HG02610 (cell line): ENCODE measurements at regions not wholly inside any gene's neighbourhood (a gene's known extent, or its start where the extent isn't known, plus 50 kb on each side); places are given as distances from the start of the nearest gene placed in this dataset.
"Not testable (repeated sequence)": the region's sequence is repeated elsewhere in the genome, so short reads cannot be mapped to it uniquely, and the experiment has no call there.

Source experiments
- ATAC-seq: cut with Tn5 transposase; IDR thresholded peaks from one replicate; pipeline ENCODE4 v1.9.1; 2021; ENCODE audit warnings: mild to moderate bottlenecking, moderate library complexity; ENCODE audit not compliant: unreplicated experiment

GRCh38 chr11:103716363-103716762 is 320.1 kb upstream of the DDI1 start:
- ATAC-seq = no peak

DNA sequence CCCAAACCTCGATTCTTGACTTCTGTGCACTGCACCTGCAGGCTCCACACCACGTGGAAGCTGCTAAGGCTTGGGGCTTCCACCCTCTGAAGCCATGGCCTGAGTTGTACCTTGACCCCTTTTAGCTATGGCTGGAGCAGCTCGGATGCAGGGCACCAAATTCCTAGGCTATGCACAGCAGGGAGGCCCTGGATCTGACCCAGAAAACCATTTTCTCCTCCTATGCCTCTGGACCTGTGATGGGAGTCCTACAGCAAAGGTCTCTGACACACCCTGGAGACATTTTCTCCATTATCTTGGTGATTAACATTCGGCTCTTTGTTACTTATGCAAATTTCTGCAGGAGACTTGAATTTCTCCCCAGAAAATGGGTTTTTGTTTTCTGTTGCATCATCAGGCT is 309.2 kb upstream of the DDI1 start:
- no peak for ATAC-seq

DNA sequence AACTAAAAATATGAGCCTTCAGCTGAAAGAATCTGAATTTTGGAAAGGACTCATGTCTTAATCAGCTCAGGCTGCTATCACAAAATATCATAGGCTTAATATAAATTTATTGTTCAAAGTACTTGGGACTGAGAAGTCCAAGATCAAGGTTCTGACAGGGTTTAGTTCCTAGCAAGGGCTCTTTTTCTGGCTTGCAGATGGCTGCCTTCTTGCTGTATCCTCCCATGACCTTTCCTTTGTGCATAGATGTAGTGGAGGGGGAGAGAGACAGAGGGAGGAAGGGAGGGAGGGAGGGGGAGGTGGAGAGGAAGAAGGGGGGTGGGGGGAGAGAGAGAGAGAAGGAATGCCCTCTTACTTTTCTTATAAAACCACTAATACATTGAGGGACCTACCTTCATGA is 306.8 kb upstream of the DDI1 start:
- no peak for ATAC-seq

- ATAC-seq = no peak
These were observed 306.1 kb upstream of the DDI1 start for GRCh38 chr11:103730131-103730940.

GRCh38 chr11:103731670-103732069 is 304.8 kb upstream of the DDI1 start:
- no peak for ATAC-seq

DNA sequence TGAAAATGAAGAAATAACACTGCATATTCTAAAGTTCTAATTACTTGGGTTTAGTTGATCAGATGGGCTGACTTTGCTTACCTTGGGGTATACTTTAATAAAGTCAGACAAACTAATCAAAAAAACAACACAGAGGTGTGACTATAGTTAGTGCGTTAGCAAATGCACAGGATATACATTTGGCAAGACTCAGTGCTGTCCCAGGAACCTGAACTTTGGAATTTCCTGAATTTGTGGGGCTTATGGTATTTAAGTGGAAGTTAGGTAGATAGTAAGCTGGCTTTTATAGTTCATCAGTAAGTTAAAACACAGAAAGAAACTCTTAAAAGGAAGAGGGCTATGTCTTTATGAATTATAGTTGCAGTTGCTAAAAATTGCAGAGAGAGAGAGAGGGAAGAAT is 302.6 kb upstream of the DDI1 start:
- ATAC-seq = no peak

GRCh38 chr11:103735497-103736032 is 300.9 kb upstream of the DDI1 start:
- no peak for ATAC-seq

GRCh38 chr11:103736315-103737036 is 300.0 kb upstream of the DDI1 start:
- ATAC-seq = no peak

DNA sequence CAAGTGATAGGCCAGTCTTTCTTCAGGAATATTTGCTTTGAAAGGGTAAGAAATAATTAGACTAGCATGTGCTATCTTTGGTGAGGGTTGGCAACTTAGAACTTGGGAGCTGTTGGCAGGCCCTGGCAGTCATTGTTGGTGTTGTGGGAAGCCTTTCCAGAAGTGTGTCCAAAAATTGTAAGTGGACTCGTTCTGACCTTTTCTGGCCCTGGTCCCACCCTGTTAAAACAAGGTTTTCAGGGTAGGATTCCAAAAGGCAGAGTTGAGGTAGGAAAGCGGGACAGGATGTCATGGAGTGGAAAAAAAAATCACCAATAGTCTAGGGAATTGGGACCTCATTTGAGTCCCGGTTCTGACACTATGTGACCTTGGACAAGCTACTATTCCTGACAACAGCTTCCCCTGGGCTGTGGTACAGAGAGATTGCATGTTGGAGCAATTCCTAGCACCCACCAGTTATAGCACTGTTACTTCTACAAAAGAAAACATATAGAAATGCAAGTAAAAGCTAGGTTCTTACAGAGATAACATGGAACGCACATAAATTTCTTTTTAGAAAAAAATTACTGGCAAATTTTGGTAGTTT is 299.3 kb upstream of the DDI1 start:
- no peak for ATAC-seq

GRCh38 chr11:103737747-103738146 is 298.7 kb upstream of the DDI1 start:
- ATAC-seq = no peak

DNA sequence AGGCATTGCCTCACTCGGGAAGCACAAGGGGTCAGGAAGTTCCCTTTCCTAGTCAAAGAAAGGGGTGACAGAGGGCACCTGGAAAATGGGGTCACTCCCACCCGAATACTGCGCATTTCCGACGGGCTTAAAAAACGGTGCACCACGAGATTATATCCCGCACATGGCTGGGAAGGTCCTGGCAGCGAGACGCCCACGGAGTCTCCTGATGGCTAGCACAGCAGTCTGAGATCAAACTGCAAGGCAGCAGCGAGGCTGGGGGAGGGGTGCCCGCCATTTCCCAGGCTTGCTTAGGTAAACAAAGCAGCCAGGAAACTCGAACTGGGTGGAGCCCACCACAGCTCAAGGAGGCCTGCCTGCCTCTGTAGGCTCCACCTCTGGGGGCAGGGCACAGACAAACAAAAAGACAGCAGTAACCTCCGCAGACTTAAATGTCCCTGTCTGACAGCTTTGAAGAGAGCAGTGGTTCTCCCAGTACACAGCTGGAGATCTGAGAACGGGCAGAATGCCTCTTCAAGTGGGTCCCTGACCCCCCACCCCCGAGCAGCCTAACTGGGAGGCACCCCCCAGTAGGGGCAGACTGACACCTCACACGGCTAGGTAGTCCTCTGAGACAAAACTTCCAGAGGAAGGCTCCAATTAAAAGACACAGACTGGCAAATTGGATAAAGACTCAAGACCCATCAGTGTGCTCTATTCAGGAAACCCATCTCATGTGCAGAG is 297.2 kb upstream of the DDI1 start:
- not testable (repeated sequence) for ATAC-seq

GRCh38 chr11:103744496-103745153 is 291.8 kb upstream of the DDI1 start:
- ATAC-seq = peak; percentile 45

GRCh38 chr11:103749158-103749557 is 287.3 kb upstream of the DDI1 start:
- no peak for ATAC-seq

DNA sequence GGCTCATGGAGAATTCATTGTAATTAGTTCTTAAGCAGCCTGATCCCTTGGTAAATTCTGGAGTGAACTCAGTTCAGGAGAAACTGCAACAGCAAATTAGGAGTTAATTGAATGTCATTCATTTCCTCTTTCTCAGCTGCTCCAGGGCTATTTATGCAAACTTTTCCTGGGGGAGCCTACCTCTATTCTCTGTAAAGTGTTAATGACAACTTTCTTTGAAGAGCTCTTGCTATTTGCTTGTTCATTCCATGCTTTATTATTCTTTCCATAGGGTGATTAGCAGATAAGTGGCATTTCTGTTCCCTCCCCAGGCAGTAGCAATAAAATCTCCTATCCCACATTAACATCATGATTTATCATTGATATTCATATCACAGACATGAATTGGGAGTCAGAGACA is 267.6 kb upstream of the DDI1 start:
- ATAC-seq = no peak

DNA sequence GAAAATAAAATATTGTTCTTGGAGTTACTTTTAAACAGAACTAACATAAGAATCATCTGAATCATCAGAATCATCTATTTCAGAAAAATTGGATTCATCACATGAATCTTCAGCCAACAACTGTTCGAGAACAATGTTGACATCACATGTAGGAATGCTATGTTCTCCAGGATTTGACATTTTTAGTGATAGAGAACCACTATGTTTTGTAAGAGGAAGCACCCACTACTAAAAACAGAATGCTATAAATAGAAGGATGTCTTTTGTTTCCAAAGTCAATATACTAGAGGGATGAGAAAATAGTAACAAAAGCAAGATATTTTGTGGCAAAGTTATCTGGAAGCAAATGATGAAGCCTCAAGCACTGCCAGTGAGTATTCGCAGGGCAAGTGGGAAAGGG is 263.4 kb upstream of the DDI1 start:
- no peak for ATAC-seq

DNA sequence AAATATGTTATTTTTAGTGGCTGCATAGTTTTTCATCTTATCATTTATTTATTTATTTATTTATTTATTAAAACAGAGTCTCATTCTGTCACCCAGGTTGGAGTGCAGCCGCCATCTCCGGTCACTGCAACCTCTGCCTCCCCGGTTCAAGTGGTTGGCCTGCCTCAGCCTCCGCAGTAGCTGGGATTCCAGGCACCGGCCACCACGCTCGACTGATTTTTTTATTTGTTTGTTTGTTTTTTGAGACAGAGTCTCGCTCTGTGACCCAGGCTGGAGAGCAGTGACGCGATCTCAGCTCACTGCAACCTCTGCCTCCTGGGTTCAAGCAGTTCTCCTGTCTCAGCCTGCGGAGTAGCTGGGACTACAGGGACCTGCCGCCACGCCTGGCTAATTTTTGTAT is 262.9 kb upstream of the DDI1 start:
- no peak for ATAC-seq

DNA sequence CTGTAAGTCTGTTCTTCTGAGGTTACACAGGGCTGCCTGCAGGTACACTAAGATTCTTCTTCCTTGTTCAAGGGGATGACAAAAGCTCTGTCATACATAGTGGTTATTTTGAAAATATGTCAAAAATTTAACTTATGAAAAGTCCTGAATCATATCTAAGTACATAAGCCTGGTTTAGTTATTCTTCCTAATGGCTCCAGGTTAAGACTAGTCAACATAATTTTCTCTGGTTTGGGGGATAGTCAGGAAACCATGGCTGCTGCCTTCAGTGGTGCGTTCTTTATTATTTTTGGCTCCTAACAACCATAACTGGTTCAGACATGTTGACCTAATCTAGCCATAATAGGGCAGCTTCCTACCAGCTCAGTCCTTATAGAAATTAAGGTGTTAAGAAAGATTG is 257.4 kb upstream of the DDI1 start:
- no peak for ATAC-seq

DNA sequence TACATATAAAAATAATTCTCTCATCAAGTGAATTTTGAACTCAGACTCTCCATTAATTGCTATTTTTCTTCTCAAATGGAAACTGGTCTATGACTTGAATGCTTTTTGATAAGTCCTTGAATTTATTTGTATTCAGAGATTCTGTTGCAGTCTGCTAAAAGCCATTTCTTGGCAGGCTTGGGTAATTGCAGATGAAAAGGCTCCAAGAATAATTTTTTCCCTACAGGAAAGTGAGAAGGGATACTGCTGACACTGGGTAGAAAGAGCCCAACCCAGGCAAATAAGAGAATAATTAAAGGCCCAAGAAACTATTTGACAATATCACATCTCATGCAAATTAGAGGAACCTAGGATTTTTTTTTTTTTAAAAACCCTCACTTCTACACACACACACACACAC is 246.5 kb upstream of the DDI1 start:
- ATAC-seq = no peak

GRCh38 chr11:103792981-103793468 is 243.4 kb upstream of the DDI1 start:
- no peak for ATAC-seq

GRCh38 chr11:103794262-103794661 is 242.2 kb upstream of the DDI1 start:
- ATAC-seq = no peak
